PC-9 (cell line): ENCODE measurements at regions not wholly inside any gene's neighbourhood (a gene's known extent, or its start where the extent isn't known, plus 50 kb on each side); places are given as distances from the start of the nearest gene placed in this dataset.

ENCODE experiments used
- BruUV-seq: library from RNA; stranded (reverse); fragments of 400-500 nt; replicated peaks from 2 replicates; lab custom pipeline; 2021; lab: Mats Ljungman, UMichigan
- CTCF ChIA-PET: fragments of 300-600 bp; sonication (Branson Sonifier 250); formaldehyde crosslinking; loops from one replicate; lab custom pipeline; 2022; ENCODE audit warnings: antibody characterized with exemption; lab: Charles Lee
- POLR2A ChIA-PET: fragments of 300-600 bp; sonication (Branson Sonifier 250); formaldehyde crosslinking; loops from one replicate; lab custom pipeline; 2022; ENCODE audit warnings: antibody characterized with exemption; ENCODE audit not compliant: unreplicated experiment; lab: Charles Lee
- DNase-seq, 2 experiments: peaks; one replicate each; pipeline versions ENCODE4 v3.0.0 to v3.0.0-alpha.2; 2015 to 2022; ENCODE audit warnings: mixed read lengths in 1 of 2
- H2AFZ ChIP-seq: fragments of 200-600 bp; sonication (generic); 2 replicates; pipeline ENCODE4 v1.8.1; 2017; ENCODE audit warnings: antibody characterized with exemption
- H3F3A ChIP-seq: fragments of 200-600 bp; sonication (generic); 2 replicates; pipeline ENCODE4 v1.8.1; 2017; ENCODE audit warnings: antibody characterized with exemption, mild to moderate bottlenecking, low read depth; ENCODE audit not compliant: insufficient read depth
- H3K27ac ChIP-seq: fragments of 200-600 bp; sonication (generic); 2 replicates; pipeline ENCODE4 v1.6.1; 2016; ENCODE audit warnings: mixed run types
- H3K27me3 ChIP-seq: fragments of 200-600 bp; sonication (generic); 2 replicates; pipeline ENCODE4 v1.6.1; 2016; ENCODE audit warnings: low read depth, mixed run types; ENCODE audit not compliant: insufficient read depth
- H3K36me3 ChIP-seq: fragments of 200-600 bp; sonication (generic); 2 replicates; pipeline ENCODE4 v1.6.1; 2016; ENCODE audit warnings: low read depth, mixed run types
- H3K4me1 ChIP-seq: fragments of 200-600 bp; sonication (generic); replicated peaks from 2 replicates; pipeline ENCODE4 v1.6.1; 2016; ENCODE audit warnings: mixed run types; ENCODE audit not compliant: insufficient read depth
- H3K4me2 ChIP-seq: fragments of 200-600 bp; sonication (generic); 2 replicates; pipeline ENCODE4 v1.6.1; 2017; ENCODE audit warnings: mixed run types
- H3K4me3 ChIP-seq: fragments of 200-600 bp; sonication (generic); 2 replicates; pipeline ENCODE4 v1.6.1; 2016; ENCODE audit warnings: mixed run types
- H3K79me2 ChIP-seq: fragments of 200-600 bp; sonication (generic); 2 replicates; pipeline ENCODE4 v1.6.1; 2017; ENCODE audit warnings: low read depth, mixed run types
- H3K9me2 ChIP-seq: fragments of 200-600 bp; sonication (generic); 2 replicates; pipeline ENCODE4 v1.8.1; 2017; ENCODE audit warnings: mild to moderate bottlenecking; ENCODE audit not compliant: insufficient read depth
- H3K9me3 ChIP-seq: fragments of 200-600 bp; sonication (generic); 2 replicates; pipeline ENCODE4 v1.8.1; 2016; ENCODE audit warnings: low read depth; ENCODE audit not compliant: insufficient read depth
- H4K20me1 ChIP-seq: fragments of 200-600 bp; sonication (generic); 2 replicates; pipeline ENCODE4 v1.8.1; 2017; ENCODE audit not compliant: insufficient read depth
- CTCF ChIP-seq: fragments of 200-600 bp; sonication (generic); conservative IDR thresholded peaks from 2 replicates; pipeline ENCODE4 v1.6.1; 2017; ENCODE audit warnings: mixed run types, antibody characterized with exemption, mild to moderate bottlenecking, moderate library complexity
- EZH2 ChIP-seq: fragments of 200-600 bp; sonication (generic); IDR thresholded peaks from 2 replicates; pipeline ENCODE4 v1.8.0; 2017; ENCODE audit warnings: antibody characterized with exemption, low read depth
- intact Hi-C: fragments of 100-400 bp; cut with micrococcal nuclease; formaldehyde crosslinking; loops from one replicate; pipeline ENCODE4 v1.10.0; 2022; ENCODE audit not compliant: unreplicated experiment

GRCh38 chr16:49161191-49161590 lies 120.4 kb downstream of the CBLN1 start:
- intact Hi-C loops, result no loop called here
- CTCF ChIA-PET, result no interaction called here
- H3K27me3 ChIP-seq, result no peaks in the 10 kb centered on the region
- H3K9me2 ChIP-seq, result no peaks in the 10 kb centered on the region
- TF ChIP-seq EZH2, result no peak
- TF ChIP-seq CTCF, result no peak
- H3F3A ChIP-seq, result no peaks in the 10 kb centered on the region
- no peak overlapping the region for H3K27ac ChIP-seq
- POLR2A ChIA-PET, result no interaction called here
- H3K79me2 ChIP-seq, result no peaks in the 10 kb centered on the region
- H3K4me1 ChIP-seq, result no peaks in the 10 kb centered on the region
- no peak overlapping the region for H3K4me3 ChIP-seq
- no peaks in the 10 kb centered on the region for H3K36me3 ChIP-seq
- BruUV-seq, result no TSS peak
- no peaks in the 10 kb centered on the region for H3K9me3 ChIP-seq
- no peak overlapping the region for H2AFZ ChIP-seq
- no peak for DNase-seq
- no peaks in the 10 kb centered on the region for H4K20me1 ChIP-seq
- no peak overlapping the region for H3K4me2 ChIP-seq

GRCh38 chr16:49158029-49158642 lies 123.5 kb downstream of the CBLN1 start:
- TF ChIP-seq EZH2 (no peak), CTCF (no peak)
- Histone ChIP-seq H3K4me2 (no peak overlapping the region), H3K79me2 (no peaks in the 10 kb centered on the region), H3K36me3 (no peaks in the 10 kb centered on the region), H3K4me1 (no peaks in the 10 kb centered on the region), H3K9me2 (no peaks in the 10 kb centered on the region), H3K27ac (no peak overlapping the region), H2AFZ (no peak overlapping the region), H3F3A (no peaks in the 10 kb centered on the region), H3K9me3 (no peaks in the 10 kb centered on the region), H3K27me3 (no peaks in the 10 kb centered on the region), H4K20me1 (no peaks in the 10 kb centered on the region), H3K4me3 (no peak overlapping the region)
- intact Hi-C loops, result no loop called here
- POLR2A ChIA-PET, result no interaction called here
- CTCF ChIA-PET, result no interaction called here
- DNase-seq, result peak in 1 of 2 experiments; percentile 4
- no TSS peak for BruUV-seq

GRCh38 chr16:49150341-49150740 lies 131.3 kb downstream of the CBLN1 start:
- intact Hi-C loops, result no loop called here
- no peaks in the 10 kb centered on the region for H3K9me3 ChIP-seq

More at GRCh38 chr16:49150341-49150740, 131.3 kb downstream of the CBLN1 start:
- no peak overlapping the region for H3K27ac ChIP-seq
- no peak overlapping the region for H3K4me3 ChIP-seq
- H3K27me3 ChIP-seq, result no peaks in the 10 kb centered on the region
- H3K9me2 ChIP-seq, result no peaks in the 10 kb centered on the region
- H4K20me1 ChIP-seq, result no peaks in the 10 kb centered on the region; the same call in 1 of the 2 replicates
- H2AFZ ChIP-seq, result no peak overlapping the region
- H3K4me2 ChIP-seq, result no peak overlapping the region
- H3K36me3 ChIP-seq, result no peaks in the 10 kb centered on the region
- TF ChIP-seq EZH2 (no peak), CTCF (no peak)
- no peaks in the 10 kb centered on the region for H3F3A ChIP-seq
- ChIA-PET POLR2A (no interaction called here), CTCF (no interaction called here)
- no peaks in the 10 kb centered on the region for H3K4me1 ChIP-seq
- H3K79me2 ChIP-seq, result no peaks in the 10 kb centered on the region
- BruUV-seq, result no TSS peak
- no peak for DNase-seq
